RWPE1 (cell line): ENCODE measurements at regions not wholly inside any gene's neighbourhood (a gene's known extent, or its start where the extent isn't known, plus 50 kb on each side); places are given as distances from the start of the nearest gene placed in this dataset.

ENCODE experiments used
- CTCF ChIA-PET: fragments of 350-600 bp; sonication (Branson Sonifier 250); formaldehyde crosslinking; extraction: SDS; loops from one replicate; lab custom pipeline; 2021; lab: Yijun Ruan, JAX
- POLR2A ChIA-PET: fragments of 400-600 bp; formaldehyde crosslinking; extraction: SDS; loops from one replicate; lab custom pipeline; 2020; ENCODE audit warnings: antibody characterized with exemption; ENCODE audit not compliant: low non-redundant PET; lab: Yijun Ruan, JAX
- DNase-seq: peaks from one replicate; pipeline ENCODE4 v3.0.0; 2012; ENCODE audit warnings: low spot score
- H3K27ac ChIP-seq: fragments of 450-650 bp; 2 replicates; pipeline ENCODE4 v1.5.1; 2017
- CTCF ChIP-seq: fragments of 450-650 bp; conservative IDR thresholded peaks from 2 replicates; pipeline ENCODE4 v1.5.1; 2017; ENCODE audit warnings: low read depth, mild to moderate bottlenecking

- ChIA-PET CTCF (no interaction called here), POLR2A (no interaction called here)
- H3K27ac ChIP-seq = no peak overlapping the region
- no peak for TF ChIP-seq CTCF
- no peak for DNase-seq
Measured at GRCh38 chr15:47614360-47615011, 102.8 kb upstream of the SEMA6D start.

- no peak overlapping the region for H3K27ac ChIP-seq
- ChIA-PET POLR2A (no interaction called here), CTCF (no interaction called here)
- TF ChIP-seq CTCF = no peak
- no peak for DNase-seq
Measured at GRCh38 chr15:47616876-47617275, 100.4 kb upstream of the SEMA6D start.

GRCh38 chr15:47618241-47618640 is 99.1 kb upstream of the SEMA6D start:
- no peak for TF ChIP-seq CTCF
- ChIA-PET CTCF (interaction anchor here (0.6 kb wide), 2 partner anchors 80 to 875 kb away, joined by 3 to 4 read pairs; no protein-coding TSS in a partner anchor), POLR2A (no interaction called here)
- H3K27ac ChIP-seq = no peak overlapping the region
- DNase-seq = no peak

- no peak for TF ChIP-seq CTCF
- POLR2A ChIA-PET = no interaction called here
- DNase-seq = peak; percentile 75
- peak overlapping the region; percentile 45; the same call in 1 of the 2 replicates for H3K27ac ChIP-seq
- CTCF ChIA-PET = no interaction called here
Measured at GRCh38 chr15:47620960-47621681, 96.2 kb upstream of the SEMA6D start.

- ChIA-PET POLR2A (no interaction called here), CTCF (interaction anchor here (0.7 kb wide), 1 partner anchor 1849 kb away, joined by 4 read pairs; no protein-coding TSS in a partner anchor)
- H3K27ac ChIP-seq = no peak overlapping the region
Measured at GRCh38 chr15:47622055-47622454, 95.2 kb upstream of the SEMA6D start.

More at GRCh38 chr15:47622055-47622454, 95.2 kb upstream of the SEMA6D start:
- no peak for TF ChIP-seq CTCF
- DNase-seq = no peak
